CD4-positive, alpha-beta T cell (primary cell): ENCODE measurements at regions not wholly inside any gene's neighbourhood (a gene's known extent, or its start where the extent isn't known, plus 50 kb on each side); places are given as distances from the start of the nearest gene placed in this dataset.

ENCODE experiments used
- ATAC-seq: fragments of 200-7000 bp; cut with Tn5 transposase; one replicate; pipeline ENCODE4 v1.10.0; 2022; ENCODE audit warnings: mild to moderate bottlenecking; ENCODE audit not compliant: poor library complexity
- CTCF ChIA-PET: fragments of 350-600 bp; sonication (Branson Sonifier 250); formaldehyde crosslinking; loops from one replicate; lab custom pipeline; 2021; ENCODE audit warnings: antibody characterized with exemption, inconsistent platforms; lab: Charles Lee
- POLR2A ChIA-PET: fragments of 350-600 bp; sonication (Branson Sonifier 250); formaldehyde crosslinking; loops from one replicate; lab custom pipeline; 2021; ENCODE audit warnings: antibody characterized with exemption, inconsistent platforms; lab: Charles Lee
- DNase-seq, 14 experiments: peaks; one replicate each; pipeline ENCODE4 v3.0.0-alpha.2; 2013 to 2020; ENCODE audit warnings: mixed read lengths in 2 of 14
- H3K27ac ChIP-seq, 2 donors: one replicate each; pipeline versions ENCODE4 v1.5.1 to v1.7.0; 2013; ENCODE audit warnings: low read length in 2 of 2, low read depth in 1 of 2, mild to moderate bottlenecking in 1 of 2
- H3K27me3 ChIP-seq, 2 experiments: 1 replicate in 1 of 2; 2 replicates in 1 of 2; pipeline versions ENCODE4 v1.6.1 to v1.7.0; 2013; ENCODE audit warnings: low read length in 2 of 2, control low read depth in 1 of 2, mild to moderate bottlenecking in 1 of 2, moderate library complexity in 1 of 2; ENCODE audit not compliant: insufficient read depth in 2 of 2, control insufficient read depth in 1 of 2
- H3K36me3 ChIP-seq: one replicate; pipeline ENCODE4 v1.6.1; 2013; ENCODE audit warnings: low read length, control low read depth; ENCODE audit not compliant: insufficient read depth
- H3K4me1 ChIP-seq: one replicate; pipeline ENCODE4 v1.6.1; 2013; ENCODE audit warnings: low read length, control low read depth; ENCODE audit not compliant: insufficient read depth
- H3K4me3 ChIP-seq: one replicate; pipeline ENCODE4 v1.5.1; 2013; ENCODE audit warnings: mild to moderate bottlenecking, low read length, moderate library complexity
- H3K9me3 ChIP-seq, 2 experiments: 1 replicate in 1 of 2; 2 replicates in 1 of 2; pipeline versions ENCODE4 v1.6.1 to v1.7.0; 2013; ENCODE audit warnings: low read length in 2 of 2, mild to moderate bottlenecking in 2 of 2, control low read depth in 1 of 2, moderate library complexity in 1 of 2; ENCODE audit not compliant: control insufficient read depth in 1 of 2, insufficient read depth in 1 of 2
- H3K27ac Mint-ChIP-seq: one replicate; pipeline ENCODE4 v1.8.0; 2020; ENCODE audit warnings: mixed read lengths
- H3K27me3 Mint-ChIP-seq: one replicate; pipeline ENCODE4 v1.8.0; 2021; ENCODE audit warnings: mixed read lengths
- H3K36me3 Mint-ChIP-seq: one replicate; pipeline ENCODE4 v1.8.0; 2021; ENCODE audit warnings: low read depth, mixed read lengths
- H3K4me1 Mint-ChIP-seq: one replicate; pipeline ENCODE4 v1.8.0; 2021; ENCODE audit warnings: low read depth, mixed read lengths
- H3K4me3 Mint-ChIP-seq: one replicate; pipeline ENCODE4 v1.8.0; 2020; ENCODE audit warnings: mild to moderate bottlenecking, mixed read lengths
- H3K9me3 Mint-ChIP-seq: one replicate; pipeline ENCODE4 v1.8.0; 2020; ENCODE audit warnings: mixed read lengths
- intact Hi-C, 2 experiments: fragments of 100-400 bp; cut with DNase I in 1 of 2; cut with micrococcal nuclease in 1 of 2; formaldehyde crosslinking; loops; one replicate each; pipeline versions ENCODE4 v1.15.1 to v1.9.0; 2023 to 2025; cut with DNase I, micrococcal nuclease
- TF ChIP-seq, protein P1 (sequence below): fragments of 200-600 bp; IDR thresholded peaks from one replicate; pipeline ENCODE4 v1.8.0; 2022; ENCODE audit warnings: antibody characterized with exemption, mild to moderate bottlenecking

DNA sequence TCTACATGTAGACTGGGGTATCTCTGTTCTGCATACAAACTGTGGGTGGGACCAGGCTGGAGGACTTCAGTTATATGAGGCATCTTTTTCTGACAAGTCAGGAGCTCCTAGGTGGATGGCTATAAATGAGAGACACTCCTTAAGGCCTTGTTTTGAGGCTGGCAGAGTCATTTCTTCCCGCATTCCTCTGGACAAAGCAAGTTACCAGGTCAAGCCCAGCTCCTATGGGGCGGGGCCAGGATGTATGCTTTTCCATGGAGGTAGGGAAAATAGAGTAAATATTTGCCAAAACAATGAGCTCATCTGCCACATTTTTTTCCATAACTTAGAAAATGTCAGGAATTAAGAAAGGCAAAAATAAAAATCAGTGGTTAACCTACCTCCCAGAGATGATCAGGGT is 283.4 kb downstream of the GPR37 start:
- Mint-ChIP-seq H3K27me3 (no peaks in the 10 kb centered on the region), H3K27ac (no peak overlapping the region), H3K4me3 (no peak overlapping the region), H3K36me3 (no peaks in the 10 kb centered on the region), H3K4me1 (no peaks in the 10 kb centered on the region), H3K9me3 (peaks cover 6% of the 10 kb centered on the region)
- no peak for ATAC-seq
- Histone ChIP-seq H3K9me3 (peaks cover 0 to 21% of the 10 kb centered on the region in 2 experiments), H3K4me1 (no peaks in the 10 kb centered on the region), H3K27me3 (no peaks in the 10 kb centered on the region), H3K4me3 (no peak overlapping the region), H3K27ac (no peak overlapping the region), H3K36me3 (no peaks in the 10 kb centered on the region)
- ChIA-PET CTCF (no interaction called here), POLR2A (no interaction called here)
- TF ChIP-seq, protein P1, sequence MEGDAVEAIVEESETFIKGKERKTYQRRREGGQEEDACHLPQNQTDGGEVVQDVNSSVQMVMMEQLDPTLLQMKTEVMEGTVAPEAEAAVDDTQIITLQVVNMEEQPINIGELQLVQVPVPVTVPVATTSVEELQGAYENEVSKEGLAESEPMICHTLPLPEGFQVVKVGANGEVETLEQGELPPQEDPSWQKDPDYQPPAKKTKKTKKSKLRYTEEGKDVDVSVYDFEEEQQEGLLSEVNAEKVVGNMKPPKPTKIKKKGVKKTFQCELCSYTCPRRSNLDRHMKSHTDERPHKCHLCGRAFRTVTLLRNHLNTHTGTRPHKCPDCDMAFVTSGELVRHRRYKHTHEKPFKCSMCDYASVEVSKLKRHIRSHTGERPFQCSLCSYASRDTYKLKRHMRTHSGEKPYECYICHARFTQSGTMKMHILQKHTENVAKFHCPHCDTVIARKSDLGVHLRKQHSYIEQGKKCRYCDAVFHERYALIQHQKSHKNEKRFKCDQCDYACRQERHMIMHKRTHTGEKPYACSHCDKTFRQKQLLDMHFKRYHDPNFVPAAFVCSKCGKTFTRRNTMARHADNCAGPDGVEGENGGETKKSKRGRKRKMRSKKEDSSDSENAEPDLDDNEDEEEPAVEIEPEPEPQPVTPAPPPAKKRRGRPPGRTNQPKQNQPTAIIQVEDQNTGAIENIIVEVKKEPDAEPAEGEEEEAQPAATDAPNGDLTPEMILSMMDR: no peak
- intact Hi-C loops: no loop called here
- DNase-seq: no peak

DNA sequence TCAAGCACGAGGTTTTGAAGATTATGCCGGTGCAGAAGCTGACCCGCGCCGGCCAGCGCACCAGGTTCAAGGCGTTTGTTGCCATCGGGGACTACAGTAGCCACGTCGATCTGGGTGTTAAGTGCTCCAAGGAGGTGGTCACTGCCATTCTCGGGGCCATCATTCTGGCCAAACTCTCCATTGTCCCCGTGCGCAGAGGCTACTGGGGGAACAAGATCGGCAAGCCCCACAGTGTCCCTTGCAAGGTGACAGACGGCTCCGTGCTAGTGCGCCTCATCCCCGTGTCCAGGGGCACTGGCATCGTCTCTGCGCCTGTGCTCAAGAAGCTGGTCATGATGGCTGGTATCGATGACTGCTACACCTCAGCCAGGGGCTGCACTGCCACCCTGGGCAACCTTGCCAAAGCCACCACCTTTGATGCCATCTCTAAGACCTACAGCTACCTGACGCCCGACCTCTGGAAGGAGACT is 284.7 kb downstream of the GPR37 start:
- no peaks in the 10 kb centered on the region for H3K27me3 ChIP-seq
- Mint-ChIP-seq H3K4me3 (no peak overlapping the region), H3K27ac (no peak overlapping the region), H3K36me3 (no peaks in the 10 kb centered on the region), H3K27me3 (no peaks in the 10 kb centered on the region), H3K9me3 (peaks cover 8% of the 10 kb centered on the region), H3K4me1 (no peaks in the 10 kb centered on the region)
- ChIA-PET POLR2A (no interaction called here), CTCF (no interaction called here)
- H3K27ac ChIP-seq: no peak overlapping the region
- no peaks in the 10 kb centered on the region for H3K4me1 ChIP-seq
- no peak overlapping the region for H3K4me3 ChIP-seq
- no peaks in the 10 kb centered on the region for H3K36me3 ChIP-seq
- TF ChIP-seq, protein P1: no peak
- intact Hi-C loops: no loop called here
- H3K9me3 ChIP-seq: peaks cover 0 to 21% of the 10 kb centered on the region in 2 experiments
- no peak for ATAC-seq
- peak in 1 of 14 experiments; percentile 4 for DNase-seq

DNA sequence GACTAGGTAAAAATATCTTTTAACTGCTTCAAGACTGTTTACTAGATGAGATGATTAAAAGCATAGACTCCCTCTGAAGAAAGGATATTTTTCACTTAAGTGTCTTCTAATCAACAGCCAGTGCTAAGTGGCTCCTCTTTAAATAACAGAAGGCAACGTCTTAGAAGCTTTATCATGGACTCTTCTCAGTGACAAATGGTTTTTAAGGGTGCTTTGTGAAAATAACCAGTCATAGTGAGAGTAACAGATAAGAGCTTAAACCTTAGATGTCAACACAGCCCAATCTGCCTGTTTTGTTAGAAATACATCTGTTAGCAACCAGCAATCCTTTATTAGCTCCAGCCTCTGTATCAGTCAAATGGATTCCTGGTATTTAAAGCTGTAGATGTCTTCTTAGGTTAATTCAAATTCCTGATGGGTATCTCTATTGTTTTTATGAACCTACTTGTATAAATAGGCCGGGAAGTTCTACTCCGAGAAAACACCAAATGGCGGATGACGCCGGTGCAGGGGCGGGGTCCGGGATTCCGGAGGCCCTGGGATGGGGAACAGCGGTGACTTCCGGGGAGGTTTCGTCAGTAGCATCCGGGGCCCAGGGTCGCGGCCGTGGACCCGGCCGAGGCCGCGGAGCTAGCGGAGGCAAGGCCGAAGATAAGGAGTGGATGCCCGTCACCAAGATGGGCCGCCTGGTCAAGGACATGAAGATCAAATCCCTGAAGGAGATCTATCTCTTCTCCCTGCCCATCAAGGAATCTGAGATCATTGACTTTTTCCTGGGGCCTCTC is 285.4 kb downstream of the GPR37 start:
- H3K4me1 ChIP-seq: no peaks in the 10 kb centered on the region
- peaks cover 0 to 21% of the 10 kb centered on the region in 2 experiments for H3K9me3 ChIP-seq
- Mint-ChIP-seq H3K36me3 (no peaks in the 10 kb centered on the region), H3K4me1 (no peaks in the 10 kb centered on the region), H3K27ac (no peak overlapping the region), H3K9me3 (peaks cover 8% of the 10 kb centered on the region), H3K4me3 (no peak overlapping the region), H3K27me3 (no peaks in the 10 kb centered on the region)
- H3K27me3 ChIP-seq: no peaks in the 10 kb centered on the region
- TF ChIP-seq, protein P1: no peak
- DNase-seq: peak in 1 of 14 experiments; percentile 4
- CTCF ChIA-PET: no interaction called here
- H3K27ac ChIP-seq: no peak overlapping the region
- no peak for ATAC-seq
- H3K36me3 ChIP-seq: no peaks in the 10 kb centered on the region
- intact Hi-C loops: no loop called here
- POLR2A ChIA-PET: no interaction called here
- H3K4me3 ChIP-seq: no peak overlapping the region
